ENCODE measurements at regions not wholly inside any gene's neighbourhood (a gene's known extent, or its start where the extent isn't known, plus 50 kb on each side); places are given as distances from the start of the nearest gene placed in this dataset.
"Not testable (repeated sequence)": the region's sequence is repeated elsewhere in the genome, so short reads cannot be mapped to it uniquely, and the experiment has no call there.

GRCh38 chr4:154025110-154025509 is 236.2 kb upstream of the SFRP2 start:
- no peaks in the 10 kb centered on the region for H3K36me3 ChIP-seq (ENCODE audit: control insufficient read depth in 2 of 2, extremely low read depth in 1 of 2, insufficient read depth in 1 of 2, low read length in 1 of 2)
- ATAC-seq (replicated peaks in 1 of 4) (no peak), DNase-seq (no peak)
- ChIA-PET CTCF (no interaction called here), POLR2A (no interaction called here)
- 40% methylated on average over 2 of the region's 2 CpGs for WGBS (ENCODE audit: insufficient coverage)
- peaks cover 0 to 8% of the 10 kb centered on the region in 2 experiments for H3K27me3 ChIP-seq (replicated peaks in 1 of 2; ENCODE audit: control insufficient read depth in 2 of 2, extremely low read depth in 1 of 2, insufficient read depth in 2 of 2, low read length in 1 of 2)
- H3K27ac ChIP-seq (ENCODE audit: low read length): no peak overlapping the region
- no peaks in the 10 kb centered on the region for H3K4me1 ChIP-seq (ENCODE audit: control insufficient read depth in 1 of 2, extremely low read depth in 1 of 2, insufficient read depth in 2 of 2, low read length in 2 of 2)
- Mint-ChIP-seq H3K9me3 (no peaks in the 10 kb centered on the region), H3K36me3 (no peaks in the 10 kb centered on the region), H3K27me3 (peaks cover 24 to 25% of the 10 kb centered on the region in 2 donors), H3K4me3 (no peak overlapping the region), H3K27ac (no peak overlapping the region), H3K4me1 (no peaks in the 10 kb centered on the region)
- H3K9me3 ChIP-seq: no peaks in the 10 kb centered on the region
- H3K4me3 ChIP-seq (ENCODE audit: control insufficient read depth in 1 of 2, extremely low read depth in 1 of 2, low read length in 1 of 2): no peak overlapping the region

DNA sequence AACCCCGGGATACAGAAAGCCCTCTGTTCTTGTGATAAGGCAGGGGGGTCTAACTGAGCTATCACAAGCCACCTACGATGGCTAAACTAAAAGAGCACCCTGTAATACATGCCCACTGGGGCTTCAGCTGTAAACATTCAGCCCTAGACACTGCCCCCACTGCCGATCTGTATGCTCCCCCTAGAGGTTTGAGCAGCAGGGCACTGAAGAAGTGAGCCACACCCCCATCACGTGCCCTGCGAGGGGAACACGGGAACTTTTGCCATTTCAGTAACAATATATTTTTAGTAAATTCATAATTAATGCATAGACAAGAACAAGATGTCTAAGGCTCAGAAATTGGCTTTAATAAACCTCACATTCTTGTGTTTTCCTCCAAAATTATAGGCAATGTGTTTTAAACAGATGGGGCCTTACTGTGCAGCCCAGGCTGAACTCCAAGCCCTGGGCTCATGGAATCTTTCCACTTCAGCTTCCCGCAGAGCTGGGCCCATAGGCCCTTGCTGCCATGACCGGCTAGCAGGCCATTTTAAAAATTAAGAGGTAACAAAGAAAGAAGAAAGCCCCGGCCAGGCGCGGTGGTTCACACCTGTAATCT is 235.3 kb upstream of the SFRP2 start:
- Histone ChIP-seq H3K4me3 (ENCODE audit: control insufficient read depth in 1 of 2, extremely low read depth in 1 of 2, low read length in 1 of 2) (no peak overlapping the region), H3K9me3 (no peaks in the 10 kb centered on the region), H3K36me3 (ENCODE audit: control insufficient read depth in 2 of 2, extremely low read depth in 1 of 2, insufficient read depth in 1 of 2, low read length in 1 of 2) (no peaks in the 10 kb centered on the region), H3K27ac (ENCODE audit: low read length) (no peak overlapping the region), H3K27me3 (replicated peaks in 1 of 2; ENCODE audit: control insufficient read depth in 2 of 2, extremely low read depth in 1 of 2, insufficient read depth in 2 of 2, low read length in 1 of 2) (peaks cover 0 to 8% of the 10 kb centered on the region in 2 experiments), H3K4me1 (ENCODE audit: control insufficient read depth in 1 of 2, extremely low read depth in 1 of 2, insufficient read depth in 2 of 2, low read length in 2 of 2) (no peaks in the 10 kb centered on the region)
- ChIA-PET POLR2A (no interaction called here), CTCF (no interaction called here)
- H3K4me1 Mint-ChIP-seq: no peaks in the 10 kb centered on the region
- H3K36me3 Mint-ChIP-seq: no peaks in the 10 kb centered on the region
- H3K27me3 Mint-ChIP-seq: peaks cover 24 to 25% of the 10 kb centered on the region in 2 donors
- no peak overlapping the region for H3K27ac Mint-ChIP-seq
- no peaks in the 10 kb centered on the region for H3K9me3 Mint-ChIP-seq
- no peak overlapping the region for H3K4me3 Mint-ChIP-seq
- WGBS (ENCODE audit: insufficient coverage): 64% methylated on average over 4 of the region's 11 CpGs
- no peak for ATAC-seq (replicated peaks in 1 of 4)
- peak in 1 of 35 experiments; percentile 10 for DNase-seq

DNA sequence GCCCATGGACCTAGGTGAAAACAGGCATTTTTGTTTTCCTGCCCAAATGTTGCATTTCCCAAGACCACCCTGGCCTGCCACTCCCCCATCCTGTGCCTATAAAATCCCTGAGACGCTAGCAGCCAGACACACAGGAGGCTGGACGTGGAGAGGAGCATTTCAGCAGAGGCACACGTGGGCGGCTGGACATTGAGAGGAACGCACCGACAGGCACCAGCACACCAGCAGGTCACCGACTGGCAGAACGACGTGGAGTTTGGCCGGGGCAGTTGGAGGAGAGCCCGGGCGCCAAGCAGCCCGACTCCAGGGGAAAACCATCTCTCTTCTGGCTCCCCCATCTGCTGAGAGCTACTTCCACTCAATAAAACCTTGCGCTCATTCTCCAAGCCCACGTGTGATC is 234.8 kb upstream of the SFRP2 start:
- H3K27me3 ChIP-seq (replicated peaks in 1 of 2; ENCODE audit: control insufficient read depth in 2 of 2, extremely low read depth in 1 of 2, insufficient read depth in 2 of 2, low read length in 1 of 2); H3K27ac ChIP-seq (ENCODE audit: low read length); H3K4me3 Mint-ChIP-seq; H3K36me3 ChIP-seq (ENCODE audit: control insufficient read depth in 2 of 2, extremely low read depth in 1 of 2, insufficient read depth in 1 of 2, low read length in 1 of 2); H3K4me1 ChIP-seq (ENCODE audit: control insufficient read depth in 1 of 2, extremely low read depth in 1 of 2, insufficient read depth in 2 of 2, low read length in 2 of 2); H3K36me3 Mint-ChIP-seq; H3K9me3 Mint-ChIP-seq; H3K4me1 Mint-ChIP-seq; ATAC-seq (replicated peaks in 1 of 4); CTCF ChIA-PET; H3K4me3 ChIP-seq (ENCODE audit: control insufficient read depth in 1 of 2, extremely low read depth in 1 of 2, low read length in 1 of 2); H3K9me3 ChIP-seq; POLR2A ChIA-PET; H3K27ac Mint-ChIP-seq; DNase-seq: not testable (repeated sequence)
- H3K27me3 Mint-ChIP-seq: peaks cover 24 to 25% of the 10 kb centered on the region in 2 donors
- WGBS (ENCODE audit: insufficient coverage): 90% methylated on average over 7 of the region's 15 CpGs

DNA sequence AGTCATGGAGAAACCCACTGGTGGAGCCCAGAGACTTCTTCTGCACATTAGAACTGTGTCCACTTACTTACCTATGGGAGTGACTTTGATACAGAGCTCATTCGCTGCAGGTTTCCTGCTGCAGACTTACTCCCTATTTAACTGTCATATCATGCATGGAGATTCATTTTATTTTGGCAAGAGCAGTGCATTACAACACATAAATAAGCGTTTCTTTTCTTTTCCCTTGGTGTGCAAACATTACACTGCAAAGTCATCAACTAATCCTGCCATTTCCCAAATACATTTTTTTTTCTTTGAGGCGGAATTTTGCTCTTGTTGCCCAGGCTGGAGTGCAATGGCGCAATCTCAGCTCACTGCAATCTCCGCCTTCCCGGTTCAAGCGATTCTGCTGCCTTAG is 230.9 kb upstream of the SFRP2 start:
- no peaks in the 10 kb centered on the region for H3K9me3 Mint-ChIP-seq
- H3K27ac Mint-ChIP-seq: no peak overlapping the region
- no peaks in the 10 kb centered on the region for H3K4me1 ChIP-seq (ENCODE audit: control insufficient read depth in 1 of 2, extremely low read depth in 1 of 2, insufficient read depth in 2 of 2, low read length in 2 of 2)
- H3K27ac ChIP-seq (ENCODE audit: low read length): no peak overlapping the region
- H3K4me3 ChIP-seq (ENCODE audit: control insufficient read depth in 1 of 2, extremely low read depth in 1 of 2, low read length in 1 of 2): no peak overlapping the region
- 92% methylated on average over 7 of the region's 7 CpGs for WGBS (ENCODE audit: insufficient coverage)
- ChIA-PET POLR2A (no interaction called here), CTCF (no interaction called here)
- H3K4me1 Mint-ChIP-seq: no peaks in the 10 kb centered on the region
- H3K27me3 ChIP-seq (replicated peaks in 1 of 2; ENCODE audit: control insufficient read depth in 2 of 2, extremely low read depth in 1 of 2, insufficient read depth in 2 of 2, low read length in 1 of 2): no peaks in the 10 kb centered on the region
- H3K4me3 Mint-ChIP-seq: no peak overlapping the region
- H3K36me3 Mint-ChIP-seq: no peaks in the 10 kb centered on the region
- DNase-seq (no peak), ATAC-seq (replicated peaks in 1 of 4) (no peak)
- no peaks in the 10 kb centered on the region for H3K36me3 ChIP-seq (ENCODE audit: control insufficient read depth in 2 of 2, extremely low read depth in 1 of 2, insufficient read depth in 1 of 2, low read length in 1 of 2)
- H3K27me3 Mint-ChIP-seq: peaks cover 4 to 7% of the 10 kb centered on the region in 2 donors
- H3K9me3 ChIP-seq: no peaks in the 10 kb centered on the region

- H3K9me3 Mint-ChIP-seq: no peaks in the 10 kb centered on the region
Measured at GRCh38 chr4:154018659-154019058, 229.8 kb upstream of the SFRP2 start.

DNA sequence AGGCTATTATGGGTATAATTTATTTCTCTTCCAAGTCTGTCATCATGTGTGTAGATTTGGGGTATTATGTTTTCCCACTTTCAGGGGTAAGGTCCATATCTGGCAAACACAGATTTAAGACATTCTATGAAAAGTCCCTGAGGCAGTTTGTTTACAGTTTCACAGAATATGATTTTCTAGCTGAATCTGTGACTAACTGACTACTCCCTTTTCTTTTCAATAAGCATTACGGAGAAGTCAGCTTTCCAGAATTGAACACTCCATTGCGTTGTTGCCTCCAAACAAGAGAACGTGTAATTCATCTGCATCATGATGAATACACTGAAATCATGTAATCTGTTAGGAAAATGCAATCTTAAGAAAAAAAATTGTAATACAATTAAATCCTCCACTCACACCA is 226.7 kb upstream of the SFRP2 start:
- CTCF ChIA-PET: no interaction called here
- Mint-ChIP-seq H3K27ac (no peak overlapping the region), H3K36me3 (no peaks in the 10 kb centered on the region), H3K4me3 (no peak overlapping the region), H3K27me3 (no peaks in the 10 kb centered on the region), H3K9me3 (peaks cover 0 to 3% (median 0%) of the 10 kb centered on the region in 3 donors), H3K4me1 (no peaks in the 10 kb centered on the region)
- POLR2A ChIA-PET: no interaction called here
- no peaks in the 10 kb centered on the region for H3K9me3 ChIP-seq
- H3K27ac ChIP-seq (ENCODE audit: low read length): no peak overlapping the region
- no peaks in the 10 kb centered on the region for H3K27me3 ChIP-seq (replicated peaks in 1 of 2; ENCODE audit: control insufficient read depth in 2 of 2, extremely low read depth in 1 of 2, insufficient read depth in 2 of 2, low read length in 1 of 2)
- no peaks in the 10 kb centered on the region for H3K36me3 ChIP-seq (ENCODE audit: control insufficient read depth in 2 of 2, extremely low read depth in 1 of 2, insufficient read depth in 1 of 2, low read length in 1 of 2)
- WGBS (ENCODE audit: insufficient coverage): 86% methylated on average over 1 of the region's 3 CpGs
- no peaks in the 10 kb centered on the region for H3K4me1 ChIP-seq (ENCODE audit: control insufficient read depth in 1 of 2, extremely low read depth in 1 of 2, insufficient read depth in 2 of 2, low read length in 2 of 2)
- H3K4me3 ChIP-seq (ENCODE audit: control insufficient read depth in 1 of 2, extremely low read depth in 1 of 2, low read length in 1 of 2): no peak overlapping the region
- no peak for DNase-seq
- no peak for ATAC-seq (replicated peaks in 1 of 4)

More at GRCh38 chr4:154018659-154019058, 229.8 kb upstream of the SFRP2 start:
- H3K9me3 ChIP-seq: no peaks in the 10 kb centered on the region
- Mint-ChIP-seq H3K36me3 (no peaks in the 10 kb centered on the region), H3K27me3 (peaks cover 4 to 7% of the 10 kb centered on the region in 2 donors), H3K27ac (no peak overlapping the region), H3K4me3 (no peak overlapping the region), H3K4me1 (no peaks in the 10 kb centered on the region)
- peak in 18 of 35 experiments; percentile 2 to 38 (median 9) for DNase-seq
- CTCF ChIA-PET: no interaction called here
- 30% methylated on average over 2 of the region's 4 CpGs for WGBS (ENCODE audit: insufficient coverage)
- no peak for ATAC-seq (replicated peaks in 1 of 4)
- no peaks in the 10 kb centered on the region for H3K27me3 ChIP-seq (replicated peaks in 1 of 2; ENCODE audit: control insufficient read depth in 2 of 2, extremely low read depth in 1 of 2, insufficient read depth in 2 of 2, low read length in 1 of 2)
- H3K4me1 ChIP-seq (ENCODE audit: control insufficient read depth in 1 of 2, extremely low read depth in 1 of 2, insufficient read depth in 2 of 2, low read length in 2 of 2): no peaks in the 10 kb centered on the region
- H3K4me3 ChIP-seq (ENCODE audit: control insufficient read depth in 1 of 2, extremely low read depth in 1 of 2, low read length in 1 of 2): no peak overlapping the region
- no peaks in the 10 kb centered on the region for H3K36me3 ChIP-seq (ENCODE audit: control insufficient read depth in 2 of 2, extremely low read depth in 1 of 2, insufficient read depth in 1 of 2, low read length in 1 of 2)
- no peak overlapping the region for H3K27ac ChIP-seq (ENCODE audit: low read length)
- POLR2A ChIA-PET: no interaction called here

Measured in T-cell (primary cell).